Erythroblast (primary cell): ENCODE measurements at regions not wholly inside any gene's neighbourhood (a gene's known extent, or its start where the extent isn't known, plus 50 kb on each side); places are given as distances from the start of the nearest gene placed in this dataset.
A peak's percentile ranks its signal among the peaks of the same experiment; 100 is the strongest.

Source experiments
- DNase-seq, 2 experiments: peaks; one replicate each; lab custom pipeline; 2025; lab: John Stamatoyannopoulos, UW
- GATA1 ChIP-seq: IDR thresholded peaks from 2 replicates; pipeline ENCODE4 v1.6.1; 2011; ENCODE audit warnings: low read depth, mild to moderate bottlenecking, control low read depth, low read length, moderate library complexity
- POLR2A ChIP-seq: IDR thresholded peaks from 2 replicates; pipeline ENCODE4 v1.6.1; 2011; ENCODE audit warnings: mild to moderate bottlenecking, low read length

- peak in 1 of 2 experiments; percentile 2 for DNase-seq
- TF ChIP-seq GATA1 = no peak
- TF ChIP-seq POLR2A = no peak
Measured at GRCh38 chr12:24759155-24759554, 189.7 kb downstream of the BCAT1 start.

DNA sequence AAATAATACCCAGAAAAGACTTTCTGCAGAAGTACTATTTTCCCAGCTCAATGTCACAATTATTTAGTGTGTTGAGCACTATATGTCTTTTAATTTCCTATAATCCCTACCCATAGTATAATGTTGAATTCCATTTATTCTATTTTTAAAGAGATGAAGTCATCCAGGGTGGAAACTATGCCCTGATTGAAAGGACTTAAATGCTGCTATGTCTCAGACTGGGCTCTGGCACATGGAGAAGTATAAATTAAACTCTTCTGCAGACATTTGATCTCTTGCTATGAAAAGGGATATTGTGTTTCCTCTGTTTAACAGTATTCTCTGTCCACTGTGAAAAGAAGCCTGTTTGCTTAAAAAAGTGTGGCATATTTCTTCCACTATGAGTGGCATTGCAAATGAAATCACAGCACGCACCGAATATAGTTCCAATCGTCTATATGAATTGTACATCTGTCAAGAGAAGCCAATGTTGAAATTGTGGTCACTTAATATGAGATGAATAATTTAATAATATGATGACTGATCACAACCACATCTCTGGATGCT lies 192.3 kb downstream of the BCAT1 start:
- no peak for DNase-seq

GRCh38 chr12:24754690-24755638 lies 193.9 kb downstream of the BCAT1 start:
- DNase-seq = no peak
- TF ChIP-seq GATA1 = no peak
- no peak for TF ChIP-seq POLR2A

More for the DNA sequence above, 192.3 kb downstream of the BCAT1 start:
- no peak for TF ChIP-seq GATA1
- TF ChIP-seq POLR2A = no peak

DNA sequence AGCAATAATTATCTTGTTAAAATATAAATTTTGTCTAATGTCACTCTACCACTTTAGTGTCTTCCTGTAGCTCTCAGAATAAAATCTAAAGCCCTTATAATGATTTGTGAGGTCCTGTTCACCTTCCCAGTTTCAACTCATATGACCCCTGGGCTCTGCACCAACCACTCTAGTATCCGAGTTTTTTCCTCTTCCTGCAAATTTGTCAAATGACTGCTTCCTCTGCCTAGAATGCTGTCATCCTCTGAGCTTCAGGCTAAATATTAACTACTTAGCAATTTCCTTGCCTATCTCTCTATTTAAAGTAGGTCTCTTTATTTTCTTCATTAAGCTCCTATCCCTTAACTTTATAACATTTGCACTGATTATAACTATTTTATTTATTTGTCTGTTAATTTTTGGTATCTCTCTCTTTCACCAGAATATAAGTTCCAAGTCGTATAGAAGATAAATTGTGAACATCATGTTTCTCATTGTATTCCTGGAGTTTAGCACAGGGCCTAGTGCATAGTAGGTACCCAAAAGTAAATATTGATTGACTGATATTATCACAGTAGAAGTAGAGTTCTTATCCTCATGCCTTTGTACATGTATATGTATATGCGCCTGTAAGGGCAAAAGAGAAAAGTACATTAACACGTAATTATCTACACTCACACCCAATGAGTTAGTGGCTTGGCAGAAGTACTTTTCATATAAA lies 196.0 kb downstream of the BCAT1 start:
- no peak for DNase-seq
- TF ChIP-seq GATA1 (no peak), POLR2A (no peak)

DNA sequence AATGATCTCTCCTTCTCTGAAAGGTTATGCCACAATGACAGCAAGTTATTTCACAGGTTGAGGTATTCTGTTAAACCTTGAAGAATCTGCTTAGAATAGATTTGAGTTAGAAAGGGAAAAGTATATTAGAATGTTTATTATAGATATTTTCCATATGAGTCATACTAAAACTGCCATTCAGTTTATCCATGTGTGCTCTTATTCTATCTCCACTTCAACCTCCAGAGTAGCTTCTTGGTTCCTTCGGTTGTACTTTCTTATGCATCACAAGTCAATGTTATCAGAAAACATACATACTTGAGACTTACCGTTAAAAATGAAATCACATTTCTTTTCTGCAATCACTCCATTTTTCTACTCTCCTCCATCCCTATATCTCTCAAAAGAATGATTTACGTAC lies 197.7 kb downstream of the BCAT1 start:
- no peak for DNase-seq
- TF ChIP-seq GATA1 = no peak
- TF ChIP-seq POLR2A = no peak

DNA sequence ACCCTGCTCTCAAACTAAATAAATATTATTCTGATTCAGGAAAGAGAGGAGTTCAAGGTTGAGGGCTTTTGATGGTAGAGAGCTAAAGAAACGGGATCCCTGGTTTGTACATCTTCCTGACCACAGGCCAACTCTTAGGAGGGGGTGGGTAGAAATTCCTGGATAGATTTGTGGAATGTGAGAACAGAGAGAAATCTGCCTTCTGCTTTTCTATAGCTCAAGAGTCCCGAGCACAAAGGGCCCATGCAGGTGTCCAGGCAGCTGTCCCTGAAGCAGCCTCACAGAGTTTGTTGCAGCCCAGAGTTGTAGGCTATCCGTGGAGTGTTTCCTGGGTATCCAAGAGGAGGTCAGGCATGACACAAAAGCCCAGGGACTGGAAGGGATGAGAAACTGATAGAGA lies 198.6 kb downstream of the BCAT1 start:
- no peak for DNase-seq
- TF ChIP-seq GATA1 (no peak), POLR2A (no peak)

DNA sequence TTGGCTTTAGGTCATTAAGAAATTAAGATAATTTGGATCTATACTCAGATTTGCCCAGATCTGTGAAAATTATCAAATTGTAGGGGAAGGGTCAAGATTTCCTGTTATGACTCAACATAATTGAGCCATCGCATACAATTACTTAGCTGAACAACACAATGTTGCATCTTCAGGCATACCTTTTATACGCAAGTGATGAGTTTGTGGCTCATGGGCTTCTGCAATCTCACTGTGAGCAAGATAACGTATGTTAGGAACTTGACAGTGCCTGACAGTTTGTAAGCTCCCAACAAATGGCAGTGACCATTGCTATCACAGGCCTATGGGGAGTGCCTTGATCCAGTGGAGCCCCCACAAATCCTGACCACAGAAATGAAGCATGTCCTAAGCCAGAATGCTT lies 199.7 kb downstream of the BCAT1 start:
- no peak for DNase-seq
- no peak for TF ChIP-seq GATA1
- TF ChIP-seq POLR2A = no peak

DNA sequence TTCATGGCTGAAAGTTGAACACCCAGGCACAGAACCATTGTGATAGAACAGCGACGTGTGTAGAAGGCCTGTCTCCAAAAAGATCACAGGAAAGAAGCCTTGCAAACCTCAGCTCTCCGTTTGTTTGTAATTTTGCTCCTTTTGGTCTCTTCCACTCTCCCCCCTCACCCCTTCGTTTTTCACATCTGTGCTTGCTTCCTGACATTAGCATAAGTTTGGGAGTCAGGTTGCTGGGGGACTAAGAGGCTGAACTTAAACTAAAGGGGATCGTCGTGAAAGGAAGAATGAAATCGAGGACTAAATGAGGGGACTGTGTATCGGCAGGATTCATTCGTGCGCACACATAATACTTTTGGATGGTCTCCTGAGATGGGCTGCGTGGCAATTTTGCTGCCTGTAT lies 200.6 kb downstream of the BCAT1 start:
- no peak for DNase-seq

GRCh38 chr12:24746864-24747263 lies 202.0 kb downstream of the BCAT1 start:
- DNase-seq = no peak
- TF ChIP-seq POLR2A (no peak), GATA1 (no peak)

More for the DNA sequence above, 200.6 kb downstream of the BCAT1 start:
- TF ChIP-seq POLR2A = no peak
- TF ChIP-seq GATA1 = no peak

GRCh38 chr12:24746006-24746671 lies 202.8 kb downstream of the BCAT1 start:
- TF ChIP-seq POLR2A (no peak), GATA1 (no peak)
- DNase-seq = no peak

DNA sequence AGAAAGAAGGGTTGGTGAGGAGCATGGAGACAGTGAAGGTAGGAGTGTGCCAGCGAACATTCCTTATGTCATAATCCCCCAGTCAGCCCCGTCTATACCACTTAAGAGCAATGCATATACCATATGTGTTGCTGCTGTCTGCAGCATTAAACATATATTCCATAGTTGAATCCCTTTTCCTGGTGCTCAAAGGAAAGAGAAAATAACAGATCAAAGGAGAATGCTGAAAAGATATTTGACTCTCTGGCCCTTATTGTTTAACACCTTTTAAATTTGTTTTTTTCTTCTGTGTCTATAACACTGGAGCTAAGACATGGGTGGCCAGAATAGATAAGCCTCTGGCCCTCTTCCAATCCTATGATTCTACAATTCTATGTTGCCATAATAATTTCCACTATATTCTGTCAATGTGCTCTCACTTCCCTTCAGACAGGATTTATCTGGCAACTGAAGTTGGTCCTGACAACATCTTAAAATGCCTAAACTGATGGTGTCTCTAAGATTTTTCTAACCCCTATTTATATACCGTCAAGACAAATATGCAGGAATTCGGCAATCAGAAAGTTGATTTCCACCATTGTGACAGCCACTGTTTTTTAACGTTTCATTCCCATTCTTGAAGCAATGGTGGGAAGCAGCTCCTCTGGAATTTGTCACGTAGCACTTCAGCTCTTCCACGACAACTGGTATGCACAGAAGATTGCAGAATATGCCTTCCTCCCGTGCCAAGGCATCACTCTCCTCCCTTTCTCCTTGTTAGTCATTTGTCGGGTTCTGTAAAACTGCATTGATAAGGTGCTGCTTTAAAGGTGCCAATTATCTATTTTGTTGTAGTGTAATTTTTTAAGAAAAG lies 204.7 kb downstream of the BCAT1 start:
- TF ChIP-seq POLR2A = no peak
- no peak for TF ChIP-seq GATA1
- peak; percentile 66 to 80 for DNase-seq

- TF ChIP-seq GATA1 (no peak), POLR2A (no peak)
- DNase-seq = no peak
Measured at GRCh38 chr12:24742378-24742777, 206.5 kb downstream of the BCAT1 start.
